ENCODE measurements at regions not wholly inside any gene's neighbourhood (a gene's known extent, or its start where the extent isn't known, plus 50 kb on each side); places are given as distances from the start of the nearest gene placed in this dataset.
"Not testable (repeated sequence)": the region's sequence is repeated elsewhere in the genome, so short reads cannot be mapped to it uniquely, and the experiment has no call there.

DNA sequence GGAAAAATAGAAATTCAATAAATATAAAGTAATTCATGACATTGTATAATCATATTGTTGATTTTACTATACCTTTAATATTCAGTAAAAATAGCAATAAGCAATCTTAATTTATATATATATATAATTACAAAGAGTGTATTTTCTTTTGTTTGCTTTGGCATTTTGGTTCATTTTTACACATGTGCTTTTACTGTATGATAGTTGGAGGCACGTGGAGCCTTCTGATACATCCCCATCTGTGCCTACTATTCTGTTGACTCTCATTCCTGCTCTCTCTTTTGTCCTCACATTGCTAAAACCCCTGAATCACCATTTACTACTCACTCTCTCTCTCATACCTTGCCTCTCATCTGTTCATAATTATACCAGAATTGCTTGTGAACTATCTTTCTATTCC, 106.4 kb upstream of the NDST4 start:
- no peak for DNase-seq (ENCODE audit: low spot score)

DNA sequence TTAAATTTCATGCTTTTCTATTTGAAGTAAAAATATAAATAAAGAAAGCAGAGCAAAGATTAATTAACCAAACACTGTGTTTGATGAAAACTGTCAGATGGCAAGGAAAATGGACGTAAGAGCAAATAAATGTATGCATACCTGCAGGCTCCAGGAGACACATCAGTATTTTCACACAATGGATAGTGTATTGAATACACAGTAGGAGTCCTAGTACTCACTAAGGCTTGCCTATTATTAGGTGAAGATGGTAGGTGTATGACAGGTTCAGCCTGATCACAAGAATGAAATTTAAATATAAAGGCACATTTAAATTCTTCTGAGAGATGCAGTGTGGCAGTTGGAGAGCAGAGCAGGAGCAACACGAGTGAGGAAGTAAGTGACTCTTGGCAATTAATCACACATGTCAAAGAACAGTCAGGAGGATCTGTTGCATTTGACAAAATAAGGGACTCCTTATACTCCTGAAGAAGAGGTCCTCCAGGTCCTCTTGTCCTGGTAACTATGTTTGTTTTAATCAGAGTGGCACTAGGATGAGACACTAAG, 106.0 kb upstream of the NDST4 start:
- DNase-seq (ENCODE audit: low spot score) = no peak

DNA sequence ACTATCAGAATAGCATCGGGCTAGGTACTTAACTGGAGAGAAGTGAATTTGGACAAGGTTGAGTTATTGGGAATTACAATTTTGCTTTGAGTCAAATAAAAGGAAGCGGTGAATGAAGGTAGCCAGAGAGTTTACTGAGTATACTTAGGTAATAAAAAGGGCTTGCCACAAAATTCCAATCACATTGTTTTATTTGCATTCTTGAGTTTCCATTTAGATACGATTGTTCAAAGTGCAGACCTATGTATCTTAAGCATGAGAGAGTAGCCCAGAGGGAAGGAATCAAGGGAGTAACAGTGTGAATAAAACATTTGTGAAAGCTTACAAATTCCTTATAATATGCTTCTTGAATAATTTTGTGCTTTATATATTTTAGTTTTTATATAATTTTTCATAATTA, 102.5 kb upstream of the NDST4 start:
- DNase-seq (ENCODE audit: low spot score) = no peak

DNA sequence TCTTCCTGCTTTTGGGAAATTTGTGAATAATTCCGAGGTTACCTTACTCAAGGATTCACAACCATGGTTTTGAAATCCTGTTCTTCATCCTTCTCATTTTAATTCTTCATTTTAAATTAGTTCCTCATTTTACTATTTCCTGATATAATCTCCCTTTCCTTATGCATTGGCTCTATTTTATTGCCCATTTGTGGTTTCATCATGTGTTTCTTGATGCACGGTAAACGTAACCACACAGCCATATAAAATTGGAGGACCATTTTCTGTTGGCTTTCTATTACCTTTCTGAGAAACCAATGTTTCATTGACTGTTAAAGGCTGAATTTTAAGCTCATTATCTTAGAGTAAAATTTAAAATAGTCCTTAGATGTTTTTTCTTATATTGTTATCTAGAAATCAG, 100.3 kb upstream of the NDST4 start:
- no peak for DNase-seq (ENCODE audit: low spot score)

DNA sequence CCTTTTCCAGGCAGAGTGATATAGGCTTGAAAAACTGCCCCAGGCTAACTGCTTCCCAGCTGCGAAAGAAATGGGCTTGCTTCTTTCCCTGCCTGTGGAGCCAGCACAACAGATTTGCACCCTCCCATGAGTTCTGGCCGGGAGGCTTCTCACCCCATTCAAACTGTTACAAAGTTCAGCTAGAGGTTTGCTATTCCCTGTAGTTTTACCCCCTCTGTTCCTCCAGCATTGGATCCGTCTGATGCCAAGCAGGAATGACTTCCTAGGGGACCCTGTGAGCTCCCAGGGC, 87.6 kb upstream of the NDST4 start:
- no peak for DNase-seq (ENCODE audit: low spot score)

DNA sequence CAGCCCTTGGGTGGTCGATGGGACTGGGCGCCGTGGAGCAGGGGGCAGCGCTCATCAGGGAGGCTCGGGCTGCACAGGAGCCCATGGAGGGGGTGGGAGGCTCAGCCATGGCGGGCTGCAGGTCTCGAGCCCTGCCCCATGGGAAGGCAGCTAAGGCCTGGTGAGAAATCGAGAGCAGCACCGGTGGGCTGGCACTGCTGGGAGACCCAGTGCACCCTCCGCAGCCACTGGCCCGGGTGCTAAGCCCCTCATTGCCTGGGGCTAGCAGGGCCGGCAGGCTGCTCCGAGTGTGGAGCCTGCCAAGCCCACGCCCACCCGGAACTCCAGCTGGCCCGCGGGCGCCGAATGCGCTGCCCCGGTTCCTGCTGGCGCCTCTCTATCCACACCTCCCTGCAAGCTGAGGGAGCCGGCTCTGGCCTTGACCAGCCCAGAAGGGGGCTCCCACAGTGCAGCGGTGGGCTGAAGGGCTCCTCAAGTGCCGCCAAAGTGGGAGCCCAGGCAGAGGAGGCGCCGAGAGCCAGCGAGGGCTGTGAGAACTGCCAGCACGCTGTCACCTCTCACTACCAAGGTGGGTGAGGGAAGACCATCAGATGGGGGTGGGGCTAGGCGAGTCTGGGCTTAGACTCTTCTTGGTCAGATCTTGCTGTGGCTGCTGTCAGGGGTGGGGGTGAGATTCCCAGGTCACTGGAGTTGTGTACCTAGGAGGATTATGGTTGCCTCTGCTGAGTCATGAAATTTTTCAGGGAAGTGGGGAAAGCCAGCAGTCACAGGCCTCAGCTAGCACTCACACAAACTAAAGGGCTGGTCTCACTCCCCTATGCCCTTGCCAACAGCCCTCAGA, 87.0 kb upstream of the NDST4 start:
- DNase-seq (ENCODE audit: low spot score) = not testable (repeated sequence)

DNA sequence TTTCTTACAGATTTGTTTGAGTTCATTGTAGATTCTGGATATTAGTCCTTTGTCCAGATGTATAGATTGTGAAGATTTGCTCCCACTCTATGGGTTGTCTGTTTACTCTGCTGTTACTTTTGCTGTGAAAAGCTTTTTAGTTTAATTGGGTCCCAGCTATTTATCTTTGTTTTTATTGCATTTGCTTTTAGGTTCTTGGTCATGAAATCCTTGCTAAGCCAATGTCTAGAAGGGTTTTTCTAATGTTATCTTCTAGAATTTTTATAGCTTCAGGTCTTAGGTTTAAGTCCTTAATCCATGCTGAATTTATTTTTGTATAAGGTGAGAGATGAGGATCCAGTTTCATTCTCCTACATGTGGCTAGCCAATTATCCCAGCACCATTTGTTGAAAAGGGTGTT, 81.2 kb upstream of the NDST4 start:
- DNase-seq (ENCODE audit: low spot score) = not testable (repeated sequence)

DNA sequence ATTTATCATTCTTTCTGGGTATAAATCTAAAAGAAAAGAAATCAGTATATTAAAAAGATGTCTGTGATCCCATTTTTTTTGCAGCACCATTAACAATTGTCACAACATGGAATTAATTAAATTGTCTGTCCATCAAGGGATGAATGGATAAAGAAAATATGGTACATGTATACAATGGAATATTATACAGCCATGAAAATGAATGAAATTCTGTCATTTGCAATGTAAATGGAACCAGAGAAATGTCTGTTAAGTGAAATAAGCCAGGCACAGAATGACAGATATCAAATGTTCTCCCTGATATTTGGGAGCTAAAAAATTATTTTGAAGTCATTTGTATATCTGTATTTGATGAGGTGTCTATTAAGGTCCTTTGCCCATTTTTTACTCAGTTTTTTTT, 77.1 kb upstream of the NDST4 start:
- DNase-seq (ENCODE audit: low spot score) = no peak

DNA sequence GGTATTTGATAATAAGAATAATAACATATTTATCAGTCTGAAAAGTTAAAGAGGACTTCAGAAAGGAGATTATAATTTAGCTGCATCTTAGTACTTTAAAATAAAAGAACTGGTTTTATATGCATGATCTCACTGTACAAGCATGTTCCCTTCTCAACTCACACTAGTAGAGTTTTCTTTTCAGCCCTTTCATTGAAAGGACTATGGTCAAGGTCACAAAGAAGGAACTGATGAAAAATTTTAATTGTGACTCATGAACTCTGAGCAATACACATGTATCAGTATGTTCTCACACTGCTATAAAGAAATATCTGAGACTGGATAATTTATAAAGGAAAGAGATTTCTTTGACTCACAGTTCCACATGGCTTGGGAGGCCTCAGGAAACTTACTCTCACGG, 73.7 kb upstream of the NDST4 start:
- no peak for DNase-seq (ENCODE audit: low spot score)

DNA sequence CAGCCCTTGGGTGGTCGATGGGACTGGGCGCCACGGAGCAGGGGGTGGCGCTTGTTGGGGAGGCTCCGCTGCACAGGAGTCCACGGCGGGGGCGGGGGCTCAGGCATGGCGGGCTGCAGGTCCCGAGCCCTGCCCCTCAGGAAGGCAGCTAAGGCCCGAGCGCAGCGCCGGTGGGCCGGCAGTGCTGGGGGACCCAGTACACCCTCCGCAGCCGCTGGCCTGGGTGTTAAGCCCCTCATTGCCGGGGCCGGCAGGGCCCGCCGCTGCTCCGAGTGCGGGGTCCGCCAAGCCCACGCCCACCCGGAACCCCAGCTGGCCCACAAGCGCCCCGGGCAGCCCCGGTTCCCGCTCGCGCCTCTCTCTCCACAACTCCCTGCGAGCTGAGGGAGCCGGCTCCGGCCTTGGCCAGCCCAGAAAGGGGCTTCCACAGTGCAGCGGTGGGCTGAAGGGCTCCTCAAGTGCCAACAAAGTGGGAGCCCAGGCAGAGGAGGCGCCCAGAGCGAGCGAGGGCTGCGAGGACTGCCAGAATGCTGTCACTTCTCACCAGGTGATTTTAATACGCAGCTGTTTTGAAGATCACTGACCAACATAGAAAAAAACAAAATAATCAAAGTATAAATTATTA, 66.1 kb upstream of the NDST4 start:
- DNase-seq (ENCODE audit: low spot score) = not testable (repeated sequence)

DNA sequence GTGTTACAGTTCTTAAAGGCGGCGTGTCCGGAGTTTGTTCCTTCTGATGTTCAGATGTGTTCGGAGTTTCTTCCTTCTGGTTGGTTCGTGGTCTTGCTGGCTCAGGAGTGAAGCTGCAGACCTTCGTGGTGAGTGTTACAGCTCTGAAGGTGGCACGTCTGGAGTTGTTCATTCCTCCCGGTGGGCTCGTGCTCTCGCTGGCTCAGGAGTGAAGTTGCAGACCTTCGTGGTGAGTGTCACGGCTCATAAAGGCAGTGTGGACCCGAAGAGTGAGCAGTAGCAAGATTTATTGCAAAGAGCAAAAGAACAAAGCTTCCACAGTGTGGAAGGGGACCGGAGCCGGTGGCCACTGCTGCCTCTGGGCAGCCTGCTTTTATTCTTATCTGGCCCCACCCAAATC, 65.3 kb upstream of the NDST4 start:
- DNase-seq (ENCODE audit: low spot score) = not testable (repeated sequence)

DNA sequence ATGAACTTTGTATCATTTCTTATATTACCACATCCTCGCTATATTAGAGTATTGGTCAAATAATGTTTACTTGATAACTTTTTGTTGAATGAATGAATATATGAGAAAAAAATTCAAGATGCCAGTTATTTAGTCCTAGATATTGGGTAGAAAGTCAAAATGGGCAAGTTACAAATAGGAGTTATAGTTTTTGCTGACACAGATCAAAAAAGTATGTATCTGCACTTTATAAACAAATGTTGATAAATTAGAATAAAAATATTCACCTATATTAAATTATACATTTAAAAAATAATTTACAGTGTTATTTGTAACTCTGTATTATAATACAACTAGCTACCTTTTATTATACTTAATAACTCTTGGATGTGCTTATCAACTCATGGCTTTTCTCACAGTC, 57.8 kb upstream of the NDST4 start:
- DNase-seq (ENCODE audit: low spot score) = no peak

DNA sequence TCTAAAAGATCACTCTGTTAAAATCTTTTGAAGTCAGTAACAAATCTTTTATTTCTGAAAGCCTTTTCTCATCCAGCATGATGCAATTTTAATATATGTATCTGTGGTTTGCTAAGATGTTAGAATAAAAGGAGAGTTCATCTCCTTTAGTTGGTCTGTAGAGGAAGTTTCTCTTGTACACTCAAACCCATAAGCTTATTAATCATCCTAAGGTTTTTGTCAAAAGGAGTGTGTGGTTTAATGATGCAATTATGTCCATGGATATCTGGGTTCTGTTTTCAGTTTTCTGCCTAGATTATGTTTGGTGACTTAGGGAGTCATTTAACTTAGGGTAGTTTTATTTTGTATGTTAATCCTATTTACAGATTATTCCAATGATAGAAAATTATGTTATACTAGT, 52.1 kb upstream of the NDST4 start:
- peak; percentile 16 for DNase-seq (ENCODE audit: low spot score)

All from COLO829 (cell line).